Gastrocnemius medialis (tissue), 4 donors: ENCODE measurements at regions not wholly inside any gene's neighbourhood (a gene's known extent, or its start where the extent isn't known, plus 50 kb on each side); places are given as distances from the start of the nearest gene placed in this dataset.

Experiments used
- CTCF ChIP-seq, 5 experiments: fragments of 450-650 bp in 3 of 5; fragments of 200-600 bp in 2 of 5; sonication (generic) in 2 of 5; IDR thresholded peaks in 4 of 5; conservative IDR thresholded peaks in 1 of 5; 1 replicate in 4 of 5; 2 replicates in 1 of 5; pipeline ENCODE4 v1.5.1; 2016 to 2019; ENCODE audit warnings: antibody characterized with exemption in 5 of 5, mild to moderate bottlenecking in 3 of 5, moderate library complexity in 3 of 5
- POLR2A ChIP-seq, 2 donors: fragments of 450-650 bp; IDR thresholded peaks; one replicate each; pipeline ENCODE4 v1.6.1; 2017; ENCODE audit warnings: antibody characterized with exemption in 2 of 2, mild to moderate bottlenecking in 2 of 2, moderate library complexity in 2 of 2

GRCh38 chr4:123471655-123472369 lies 75.2 kb downstream of the SPRY1 start:
- TF ChIP-seq CTCF (IDR thresholded peaks at IDR 0.05 in 4 of 5, conservative IDR thresholded peaks at IDR 0.05 in 1 of 5) (no peak), POLR2A (IDR thresholded peaks at IDR 0.05) (no peak)
